Keratinocyte (primary cell): ENCODE measurements at regions not wholly inside any gene's neighbourhood (a gene's known extent, or its start where the extent isn't known, plus 50 kb on each side); places are given as distances from the start of the nearest gene placed in this dataset.
"Not testable (repeated sequence)": the region's sequence is repeated elsewhere in the genome, so short reads cannot be mapped to it uniquely, and the experiment has no call there.

Experiments
- DNase-seq: peaks from one replicate; pipeline ENCODE4 v3.0.0-alpha.2; 2011; ENCODE audit warnings: low read depth, missing footprints, low spot score
- FAIRE-seq: peaks from 2 replicates; lab custom pipeline; 2011; peaks lifted over from hg19 to GRCh38; lab: Jason Lieb, UNC
- H2AFZ ChIP-seq: 2 replicates; pipeline ENCODE4 v1.6.0; 2012; ENCODE audit warnings: low read length, control low read depth, inconsistent platforms; ENCODE audit not compliant: control insufficient read depth
- H3K27ac ChIP-seq: 2 replicates; pipeline ENCODE4 v1.5.1; 2011; ENCODE audit warnings: low read length; ENCODE audit not compliant: control insufficient read depth, insufficient read depth
- H3K27me3 ChIP-seq: 3 replicates; pipeline ENCODE4 v1.6.0; 2011; ENCODE audit warnings: low read length; ENCODE audit not compliant: control insufficient read depth, insufficient read depth; ENCODE audit errors: extremely low read depth
- H3K36me3 ChIP-seq, 2 experiments: 2 replicates in 1 of 2; 3 replicates in 1 of 2; pipeline ENCODE4 v1.5.1; 2011; ENCODE audit warnings: low read length in 2 of 2, mild to moderate bottlenecking in 1 of 2; ENCODE audit not compliant: control insufficient read depth in 2 of 2, insufficient read depth in 2 of 2; ENCODE audit errors: extremely low read depth in 1 of 2
- H3K4me1 ChIP-seq: 3 replicates; pipeline ENCODE4 v1.5.1; 2011; ENCODE audit warnings: low read length; ENCODE audit not compliant: control insufficient read depth, insufficient read depth; ENCODE audit errors: extremely low read depth
- H3K4me2 ChIP-seq: 3 replicates; pipeline ENCODE4 v1.6.0; 2011; ENCODE audit warnings: low read depth, low read length; ENCODE audit not compliant: control insufficient read depth, insufficient read depth; ENCODE audit errors: extremely low read depth
- H3K4me3 ChIP-seq, 3 experiments: fragments of 200-600 bp in 1 of 3; sonication (generic) in 1 of 3; 2 replicates in 2 of 3; 3 replicates in 1 of 3; pipeline ENCODE4 v1.5.1; 2011 to 2016; ENCODE audit warnings: low read length in 3 of 3, mild to moderate bottlenecking in 3 of 3, control low read depth in 2 of 3, inconsistent platforms in 1 of 3, low read depth in 1 of 3, mixed read lengths in 1 of 3, mixed run types in 1 of 3, moderate library complexity in 1 of 3; ENCODE audit not compliant: control insufficient read depth in 2 of 3, insufficient read depth in 2 of 3; ENCODE audit errors: extremely low read depth in 1 of 3
- H3K79me2 ChIP-seq: 2 replicates; pipeline ENCODE4 v1.6.0; 2012; ENCODE audit warnings: low read length; ENCODE audit not compliant: control insufficient read depth, insufficient read depth
- H3K9ac ChIP-seq: 3 replicates; pipeline ENCODE4 v1.6.0; 2011; ENCODE audit warnings: low read length; ENCODE audit not compliant: control insufficient read depth, insufficient read depth; ENCODE audit errors: extremely low read depth
- H3K9me1 ChIP-seq: 3 replicates; pipeline ENCODE4 v1.6.0; 2011; ENCODE audit warnings: low read length; ENCODE audit not compliant: control insufficient read depth, insufficient read depth; ENCODE audit errors: extremely low read depth
- H3K9me3 ChIP-seq: 2 replicates; pipeline ENCODE4 v1.5.1; 2012; ENCODE audit warnings: low read depth, low read length; ENCODE audit not compliant: control insufficient read depth
- H4K20me1 ChIP-seq: 3 replicates; pipeline ENCODE4 v1.6.0; 2011; ENCODE audit warnings: low read length; ENCODE audit not compliant: control insufficient read depth, insufficient read depth; ENCODE audit errors: extremely low read depth
- EZH2 ChIP-seq: IDR thresholded peaks from one replicate; pipeline ENCODE4 v1.6.1; 2012; ENCODE audit warnings: inconsistent platforms, mild to moderate bottlenecking, low read length, moderate library complexity
- dilution Hi-C: fragments of 300-500 bp; cut with MboI; formaldehyde crosslinking; loops from one replicate; pipeline ENCODE4 v1.7.0; 2020; ENCODE audit warnings: low sequenced_read_pairs; ENCODE audit not compliant: extremely low pct_ligation_motif_present
- TF ChIP-seq, protein P1 (sequence below), 3 experiments: IDR thresholded peaks in 1 of 3; conservative IDR thresholded peaks in 1 of 3; optimal IDR thresholded peaks in 1 of 3; 2 replicates in 2 of 3; 3 replicates in 1 of 3; pipeline versions ENCODE3 to v1.5.1; 2011; ENCODE audit warnings: low read length in 3 of 3, mild to moderate bottlenecking in 3 of 3, moderate library complexity in 2 of 3, control low read depth in 1 of 3, inconsistent platforms in 1 of 3; ENCODE audit not compliant: insufficient read depth in 2 of 3; ENCODE audit errors: extremely low read depth in 1 of 3

- DNase-seq (no peak), FAIRE-seq (no peak)
- Histone ChIP-seq H3K27ac (no peak overlapping the region), H3K9me1 (no peaks in the 10 kb centered on the region), H3K79me2 (no peaks in the 10 kb centered on the region), H3K36me3 (no peaks in the 10 kb centered on the region), H3K27me3 (no peaks in the 10 kb centered on the region), H3K9ac (no peak overlapping the region), H3K4me3 (no peak overlapping the region), H3K4me2 (no peak overlapping the region), H4K20me1 (no peaks in the 10 kb centered on the region), H3K4me1 (no peaks in the 10 kb centered on the region), H3K9me3 (no peaks in the 10 kb centered on the region), H2AFZ (no peak overlapping the region)
- dilution Hi-C loops = no loop called here
- no peak for TF ChIP-seq EZH2
- TF ChIP-seq, protein P1, sequence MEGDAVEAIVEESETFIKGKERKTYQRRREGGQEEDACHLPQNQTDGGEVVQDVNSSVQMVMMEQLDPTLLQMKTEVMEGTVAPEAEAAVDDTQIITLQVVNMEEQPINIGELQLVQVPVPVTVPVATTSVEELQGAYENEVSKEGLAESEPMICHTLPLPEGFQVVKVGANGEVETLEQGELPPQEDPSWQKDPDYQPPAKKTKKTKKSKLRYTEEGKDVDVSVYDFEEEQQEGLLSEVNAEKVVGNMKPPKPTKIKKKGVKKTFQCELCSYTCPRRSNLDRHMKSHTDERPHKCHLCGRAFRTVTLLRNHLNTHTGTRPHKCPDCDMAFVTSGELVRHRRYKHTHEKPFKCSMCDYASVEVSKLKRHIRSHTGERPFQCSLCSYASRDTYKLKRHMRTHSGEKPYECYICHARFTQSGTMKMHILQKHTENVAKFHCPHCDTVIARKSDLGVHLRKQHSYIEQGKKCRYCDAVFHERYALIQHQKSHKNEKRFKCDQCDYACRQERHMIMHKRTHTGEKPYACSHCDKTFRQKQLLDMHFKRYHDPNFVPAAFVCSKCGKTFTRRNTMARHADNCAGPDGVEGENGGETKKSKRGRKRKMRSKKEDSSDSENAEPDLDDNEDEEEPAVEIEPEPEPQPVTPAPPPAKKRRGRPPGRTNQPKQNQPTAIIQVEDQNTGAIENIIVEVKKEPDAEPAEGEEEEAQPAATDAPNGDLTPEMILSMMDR (optimal IDR thresholded peaks at IDR 0.05 in 1 of 3, IDR thresholded peaks at IDR 0.05 in 1 of 3, conservative IDR thresholded peaks at IDR 0.05 in 1 of 3; ENCODE audit: extremely low read depth in 1 of 3, insufficient read depth in 2 of 3, low read length in 3 of 3) = no peak
Observed at GRCh38 chr14:38930022-38930421, 173.0 kb downstream of the SEC23A start.

- FAIRE-seq (no peak), DNase-seq (no peak)
- Histone ChIP-seq H3K4me1 (no peaks in the 10 kb centered on the region), H3K79me2 (no peaks in the 10 kb centered on the region), H3K9ac (no peak overlapping the region), H3K27ac (no peak overlapping the region), H3K4me2 (no peak overlapping the region), H3K27me3 (no peaks in the 10 kb centered on the region), H3K36me3 (no peaks in the 10 kb centered on the region), H3K4me3 (no peak overlapping the region), H4K20me1 (no peaks in the 10 kb centered on the region), H2AFZ (no peak overlapping the region), H3K9me1 (no peaks in the 10 kb centered on the region), H3K9me3 (no peaks in the 10 kb centered on the region)
- dilution Hi-C loops = no loop called here
- TF ChIP-seq EZH2 = no peak
- TF ChIP-seq, protein P1 (optimal IDR thresholded peaks at IDR 0.05 in 1 of 3, IDR thresholded peaks at IDR 0.05 in 1 of 3, conservative IDR thresholded peaks at IDR 0.05 in 1 of 3; ENCODE audit: extremely low read depth in 1 of 3, insufficient read depth in 2 of 3, low read length in 3 of 3) = no peak
Observed at GRCh38 chr14:38929416-38929815, 173.6 kb downstream of the SEC23A start.

GRCh38 chr14:38921893-38922292 is 181.1 kb downstream of the SEC23A start:
- H3K27ac ChIP-seq, DNase-seq, H3K9me1 ChIP-seq, H3K36me3 ChIP-seq, H4K20me1 ChIP-seq, H3K27me3 ChIP-seq, H3K4me3 ChIP-seq, dilution Hi-C loops, H2AFZ ChIP-seq, H3K9me3 ChIP-seq, H3K79me2 ChIP-seq, H3K4me2 ChIP-seq, FAIRE-seq, H3K9ac ChIP-seq, H3K4me1 ChIP-seq: not testable (repeated sequence)
